HG02678 (cell line): ENCODE measurements at regions not wholly inside any gene's neighbourhood (a gene's known extent, or its start where the extent isn't known, plus 50 kb on each side); places are given as distances from the start of the nearest gene placed in this dataset.
"Not testable (repeated sequence)": the region's sequence is repeated elsewhere in the genome, so short reads cannot be mapped to it uniquely, and the experiment has no call there.

Experiments
- ATAC-seq: cut with Tn5 transposase; IDR thresholded peaks from one replicate; pipeline ENCODE4 v1.9.1; 2021; ENCODE audit warnings: mild to moderate bottlenecking, moderate library complexity; ENCODE audit not compliant: unreplicated experiment

- ATAC-seq = no peak
These were observed 595.2 kb upstream of the CDH11 start for GRCh38 chr16:65716737-65717700.

- ATAC-seq = no peak
These were observed 591.4 kb upstream of the CDH11 start for GRCh38 chr16:65713181-65713808.

- no peak for ATAC-seq
These were observed 588.2 kb upstream of the CDH11 start for GRCh38 chr16:65710107-65710506.

GRCh38 chr16:65704866-65705265 lies 583.0 kb upstream of the CDH11 start:
- ATAC-seq = no peak

- ATAC-seq = no peak
These were observed 581.0 kb upstream of the CDH11 start for GRCh38 chr16:65702707-65703402.

- ATAC-seq = no peak
These were observed 578.7 kb upstream of the CDH11 start for GRCh38 chr16:65700596-65700995.

- no peak for ATAC-seq
These were observed 577.0 kb upstream of the CDH11 start for GRCh38 chr16:65698791-65699321.

- no peak for ATAC-seq
These were observed 575.7 kb upstream of the CDH11 start for GRCh38 chr16:65697521-65697920.

- ATAC-seq = no peak
These were observed 575.2 kb upstream of the CDH11 start for GRCh38 chr16:65697065-65697464.

GRCh38 chr16:65691846-65692245 lies 570.0 kb upstream of the CDH11 start:
- ATAC-seq = not testable (repeated sequence)

GRCh38 chr16:65689726-65690125 lies 567.9 kb upstream of the CDH11 start:
- no peak for ATAC-seq

- ATAC-seq = no peak
These were observed 566.4 kb upstream of the CDH11 start for GRCh38 chr16:65688301-65688700.

- no peak for ATAC-seq
These were observed 562.4 kb upstream of the CDH11 start for GRCh38 chr16:65684230-65684629.

- no peak for ATAC-seq
These were observed 559.5 kb upstream of the CDH11 start for GRCh38 chr16:65681406-65681805.

GRCh38 chr16:65679785-65680184 lies 557.9 kb upstream of the CDH11 start:
- no peak for ATAC-seq

GRCh38 chr16:65675161-65675560 lies 553.3 kb upstream of the CDH11 start:
- no peak for ATAC-seq

GRCh38 chr16:65672960-65673359 lies 551.1 kb upstream of the CDH11 start:
- no peak for ATAC-seq

GRCh38 chr16:65671071-65671470 lies 549.2 kb upstream of the CDH11 start:
- no peak for ATAC-seq

- no peak for ATAC-seq
These were observed 546.3 kb upstream of the CDH11 start for GRCh38 chr16:65668064-65668595.

- no peak for ATAC-seq
These were observed 545.2 kb upstream of the CDH11 start for GRCh38 chr16:65667011-65667578.
